Epidermal melanocyte (primary cell): ENCODE measurements at regions not wholly inside any gene's neighbourhood (a gene's known extent, or its start where the extent isn't known, plus 50 kb on each side); places are given as distances from the start of the nearest gene placed in this dataset.
"Not testable (repeated sequence)": the region's sequence is repeated elsewhere in the genome, so short reads cannot be mapped to it uniquely, and the experiment has no call there.

Source experiments
- DNase-seq: peaks from one replicate; pipeline ENCODE4 v3.0.0; 2011; ENCODE audit warnings: low spot score; ENCODE audit not compliant: insufficient read length

DNA sequence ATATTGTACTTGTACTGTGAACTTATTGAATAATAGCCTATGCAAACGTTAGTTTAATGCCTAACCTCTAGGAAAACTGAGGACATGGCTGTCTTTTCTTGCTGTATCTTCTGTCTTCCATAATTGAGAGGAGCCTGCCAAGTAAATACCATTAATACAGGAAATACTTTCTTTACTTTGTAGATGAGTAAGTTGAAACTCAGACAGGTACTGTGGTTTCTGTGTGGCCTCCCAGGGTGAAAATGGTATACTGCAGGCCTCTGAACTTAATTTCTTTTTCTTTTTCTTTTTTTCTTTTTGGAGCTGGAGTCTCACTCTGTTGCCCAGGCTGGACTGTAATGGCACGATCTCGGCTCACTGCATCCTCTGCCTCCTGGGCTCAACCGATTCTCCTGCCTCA lies 208.8 kb upstream of the ADGRL4 start:
- no peak for DNase-seq

- no peak for DNase-seq
Observed at GRCh38 chr1:79207786-79208185, 201.3 kb upstream of the ADGRL4 start.

DNA sequence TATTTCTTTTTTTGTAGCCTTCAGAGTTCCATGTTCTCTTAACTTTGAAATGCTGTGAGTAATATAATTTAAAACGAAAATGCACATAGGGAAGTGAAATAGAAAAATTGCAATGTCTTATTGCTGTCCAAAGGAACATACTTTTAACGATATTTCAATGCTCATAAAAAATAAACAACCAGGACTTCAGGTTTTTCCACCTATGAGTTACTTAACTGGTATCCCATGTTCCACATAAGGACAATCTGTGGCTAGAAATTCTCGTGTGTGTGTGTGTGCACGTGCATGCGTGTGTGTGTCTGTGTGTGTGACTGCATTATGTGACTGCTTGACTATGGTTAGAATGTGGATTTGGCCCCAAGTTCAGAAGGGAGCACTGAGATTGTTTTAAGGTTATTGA lies 200.8 kb upstream of the ADGRL4 start:
- DNase-seq, result no peak

DNA sequence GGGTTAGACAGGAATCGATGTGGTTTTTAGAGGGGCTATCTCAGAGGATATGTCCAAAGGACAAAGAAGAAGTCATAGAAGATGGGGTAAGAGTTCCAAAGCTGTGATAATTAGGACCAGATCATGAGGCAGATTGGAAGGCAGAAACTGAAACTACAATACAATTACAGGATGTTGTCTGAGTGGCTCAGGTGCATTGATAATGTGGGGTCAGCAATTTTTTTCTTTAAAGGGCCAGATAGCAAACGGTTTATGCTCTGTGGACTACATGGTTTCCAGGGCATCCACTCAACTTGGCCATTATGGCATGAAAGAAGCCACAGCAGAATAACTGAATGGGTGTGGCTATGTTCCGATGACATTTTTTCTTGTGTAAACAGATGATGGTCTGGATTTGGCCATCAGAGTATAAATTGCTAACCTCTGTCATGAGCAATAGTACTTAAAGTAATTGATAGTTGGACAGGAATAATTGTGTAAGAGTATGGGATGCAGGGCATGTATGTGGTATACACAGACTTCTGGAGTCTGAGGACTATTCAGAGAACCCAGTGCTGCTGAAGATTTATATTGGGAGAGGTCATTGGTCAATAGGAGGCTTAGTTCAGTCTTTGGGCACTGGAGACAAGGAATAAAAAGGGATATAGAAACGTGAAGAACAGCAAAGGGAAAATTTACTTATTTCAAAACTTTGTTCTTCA lies 198.4 kb upstream of the ADGRL4 start:
- no peak for DNase-seq

DNA sequence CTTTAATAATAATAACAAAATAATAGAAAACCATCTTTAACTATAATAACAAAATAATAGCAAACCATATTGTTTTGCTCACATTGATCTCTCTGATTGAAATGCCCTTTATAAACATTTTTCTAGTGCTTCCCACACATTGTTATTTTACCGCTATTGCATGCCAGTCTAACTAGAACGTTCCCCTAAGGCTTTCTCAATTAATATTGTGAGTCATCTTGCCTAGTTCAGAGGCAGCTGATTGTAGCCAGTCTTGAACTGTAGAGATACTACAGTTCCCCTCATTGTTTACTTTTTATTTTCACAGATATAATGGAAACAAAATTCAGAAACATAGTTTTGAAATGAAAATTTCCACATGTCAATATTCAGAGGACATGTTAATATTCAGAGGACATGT lies 192.3 kb upstream of the ADGRL4 start:
- DNase-seq, result no peak

GRCh38 chr1:79197421-79197820 lies 190.9 kb upstream of the ADGRL4 start:
- no peak for DNase-seq

DNA sequence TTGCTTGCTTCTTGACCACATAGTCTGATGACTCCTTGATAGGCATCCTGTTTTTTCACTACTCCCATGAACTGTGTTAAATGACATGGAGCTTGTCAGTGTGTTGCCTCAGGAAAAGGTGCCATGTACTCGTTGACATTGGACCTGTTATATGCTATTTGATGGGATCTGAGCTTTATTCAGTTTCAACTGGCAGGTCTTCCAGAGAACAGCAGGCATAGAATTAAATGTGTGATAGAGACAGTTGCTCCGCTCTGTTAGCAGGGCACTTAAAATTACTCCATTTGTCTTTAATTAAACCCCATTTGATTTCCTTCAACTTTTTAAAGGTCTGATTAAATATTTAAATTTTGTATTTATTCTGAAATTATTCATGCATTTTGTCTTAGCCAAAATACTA lies 189.7 kb upstream of the ADGRL4 start:
- no peak for DNase-seq

- no peak for DNase-seq
Observed at GRCh38 chr1:79193211-79194079, 186.9 kb upstream of the ADGRL4 start.

GRCh38 chr1:79190074-79190473 lies 183.5 kb upstream of the ADGRL4 start:
- no peak for DNase-seq

GRCh38 chr1:79188337-79188736 lies 181.8 kb upstream of the ADGRL4 start:
- no peak for DNase-seq

- no peak for DNase-seq
Observed at GRCh38 chr1:79186260-79186659, 179.7 kb upstream of the ADGRL4 start.

- DNase-seq, result no peak
Observed at GRCh38 chr1:79177844-79178243, 171.3 kb upstream of the ADGRL4 start.

DNA sequence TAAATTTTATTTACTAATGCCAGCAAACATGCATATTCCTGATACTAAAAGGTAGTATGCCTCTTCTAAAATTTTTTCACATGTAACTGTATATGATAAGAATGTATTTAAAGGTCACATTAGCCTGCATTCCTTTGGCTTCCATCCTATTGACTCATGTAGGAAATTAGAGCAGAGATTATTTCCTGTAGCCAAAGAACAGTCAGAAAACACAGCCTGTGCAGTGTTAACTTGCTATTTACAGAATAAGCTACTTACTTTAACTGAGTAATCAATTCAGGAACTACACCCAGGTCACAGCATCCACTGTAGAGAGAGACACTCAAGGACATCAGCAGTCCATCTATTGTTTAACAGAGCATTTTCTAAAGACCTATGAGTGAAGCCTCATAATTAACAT lies 154.5 kb upstream of the ADGRL4 start:
- DNase-seq, result no peak

- DNase-seq, result no peak
Observed at GRCh38 chr1:79155991-79156390, 149.5 kb upstream of the ADGRL4 start.

DNA sequence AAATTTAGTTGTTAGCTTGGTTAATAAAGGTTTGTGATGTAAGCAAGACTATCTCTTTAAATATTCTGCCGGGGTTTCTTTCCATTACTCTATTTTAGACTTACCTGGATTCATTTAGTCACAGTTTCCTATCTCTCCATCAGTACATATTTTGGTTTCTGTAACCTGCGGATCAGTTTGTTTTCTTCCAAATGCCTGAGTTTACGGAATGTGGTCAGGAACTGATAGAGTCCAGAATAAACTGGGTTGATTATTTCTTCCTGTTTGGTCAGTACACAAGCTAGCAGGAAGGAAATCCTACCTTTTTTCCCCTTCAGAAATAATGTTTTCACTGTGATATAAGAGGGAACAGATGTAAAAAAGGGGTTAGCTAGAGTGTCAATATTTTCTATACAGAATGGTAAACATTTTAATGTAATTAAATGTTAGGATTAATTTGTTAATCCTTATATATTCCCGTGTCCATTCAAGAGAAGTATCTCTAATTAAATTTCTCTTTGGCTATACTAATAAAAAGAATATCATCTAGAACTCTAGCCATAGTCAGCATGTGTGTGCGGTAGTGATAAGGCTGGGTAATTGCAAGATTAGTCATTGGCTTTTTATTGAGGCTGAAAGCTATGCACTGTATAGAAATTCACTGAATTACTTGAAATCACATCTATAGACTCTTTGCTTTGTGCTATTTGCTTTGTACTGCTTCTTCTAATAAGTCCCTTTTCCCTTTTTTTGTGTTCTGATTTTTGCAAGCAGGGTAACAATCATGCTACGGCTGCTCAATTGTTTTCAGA lies 144.7 kb upstream of the ADGRL4 start:
- DNase-seq, result no peak

GRCh38 chr1:79150576-79150975 lies 144.0 kb upstream of the ADGRL4 start:
- no peak for DNase-seq

DNA sequence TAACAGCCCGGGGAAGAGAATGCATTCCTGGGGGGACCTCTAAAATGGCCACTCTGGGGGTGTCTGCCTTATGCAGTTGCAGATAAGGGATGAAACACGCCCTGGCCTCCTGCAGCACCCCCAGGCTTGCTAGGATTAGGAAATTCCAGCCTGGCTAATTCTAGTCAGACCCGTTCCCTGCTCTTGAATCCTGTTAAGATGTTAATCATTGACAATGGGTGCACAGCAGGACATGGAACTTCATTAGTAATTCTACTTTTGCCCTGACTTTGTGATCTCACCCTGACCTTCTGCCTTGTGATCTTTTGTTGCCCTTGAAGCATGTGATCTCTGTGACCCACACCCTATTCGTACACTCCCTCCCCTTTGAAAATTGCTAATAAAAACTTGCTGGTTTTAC lies 131.7 kb upstream of the ADGRL4 start:
- not testable (repeated sequence) for DNase-seq

GRCh38 chr1:79133774-79134364 lies 127.3 kb upstream of the ADGRL4 start:
- no peak for DNase-seq

DNA sequence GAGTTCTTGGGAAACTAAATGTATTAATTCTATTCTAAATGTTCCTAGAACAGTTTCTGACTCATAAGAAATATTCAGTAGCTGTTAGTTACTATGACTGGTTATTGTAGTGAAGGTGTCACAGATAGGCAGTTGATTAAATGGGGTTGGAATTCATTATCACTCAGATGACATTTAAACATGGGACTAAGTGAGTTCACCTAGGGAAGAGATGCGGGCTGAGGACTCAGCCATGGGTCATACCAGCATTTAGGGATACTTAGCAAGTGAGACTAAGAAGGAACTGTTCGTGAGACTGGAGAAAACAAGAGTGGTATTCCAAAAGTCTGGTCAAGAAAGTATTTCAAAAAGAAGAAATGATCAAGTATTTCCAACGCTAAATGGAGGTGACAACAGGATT lies 125.1 kb upstream of the ADGRL4 start:
- DNase-seq, result no peak

DNA sequence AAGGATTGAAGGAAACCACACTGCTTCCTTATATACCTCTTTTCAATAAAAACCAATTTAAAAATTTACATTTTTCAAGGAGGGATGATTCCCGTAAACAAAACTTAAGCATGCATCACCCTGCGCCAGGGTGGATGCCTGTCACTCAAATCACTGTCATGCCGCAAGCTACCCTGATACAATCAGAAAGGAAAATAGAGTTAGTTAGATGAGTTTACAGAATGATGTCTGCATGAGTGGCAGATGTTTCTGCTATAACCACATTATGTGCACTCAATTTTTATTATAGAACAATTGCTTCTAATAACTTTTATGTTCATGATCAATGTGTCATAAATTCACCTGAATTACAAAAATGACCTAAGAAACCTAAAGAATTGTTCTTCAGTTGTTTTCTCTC lies 123.4 kb upstream of the ADGRL4 start:
- no peak for DNase-seq

GRCh38 chr1:79128722-79129121 lies 122.2 kb upstream of the ADGRL4 start:
- DNase-seq, result no peak

DNA sequence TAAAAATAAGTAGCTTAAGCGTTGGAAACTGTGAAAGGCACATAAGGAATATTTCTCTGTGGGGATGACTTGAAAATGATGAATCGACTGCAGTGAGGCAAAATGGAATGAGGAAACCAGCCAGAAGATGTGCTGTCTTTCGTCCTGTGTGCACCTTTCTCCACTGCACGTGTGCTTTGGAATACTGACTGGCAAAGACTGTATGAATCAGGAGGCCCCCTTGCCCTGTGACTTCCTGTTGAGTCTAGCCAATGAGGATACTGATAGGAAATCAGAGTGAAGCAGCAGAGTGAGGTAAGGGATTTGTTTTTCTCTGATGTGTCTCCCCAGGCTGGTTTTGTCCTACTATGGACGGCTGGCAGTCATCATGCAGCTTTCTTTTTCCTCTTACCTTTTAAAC lies 118.2 kb upstream of the ADGRL4 start:
- no peak for DNase-seq
